ENCODE measurements at regions not wholly inside any gene's neighbourhood (a gene's known extent, or its start where the extent isn't known, plus 50 kb on each side); places are given as distances from the start of the nearest gene placed in this dataset.

DNA sequence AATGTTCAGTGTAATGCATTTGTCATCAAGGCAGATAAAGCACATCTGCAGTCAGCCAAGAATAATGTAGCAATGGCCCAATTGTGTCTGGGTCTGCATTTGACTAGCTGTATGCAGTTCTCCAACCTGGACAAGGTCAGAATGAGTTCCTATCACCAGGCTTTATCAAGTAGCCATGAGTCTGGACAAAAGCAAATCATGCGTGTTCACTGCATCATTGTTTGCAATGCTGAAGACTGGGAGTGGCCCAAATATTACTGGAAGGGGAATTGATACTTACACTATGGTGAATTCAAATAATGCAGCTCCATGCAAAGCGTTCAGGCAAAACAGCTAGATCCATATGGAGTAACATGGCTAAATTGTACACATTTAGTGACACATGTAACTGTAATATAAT is 250.9 kb downstream of the TOX3 start:
- TF ChIP-seq GATA2 (IDR thresholded peaks at IDR 0.05; ENCODE audit: low read depth, low read length) (no peak), GATA3 (IDR thresholded peaks at IDR 0.05; ENCODE audit: low read depth, low read length) (no peak)

All from SH-SY5Y (cell line).